ENCODE measurements at regions not wholly inside any gene's neighbourhood (a gene's known extent, or its start where the extent isn't known, plus 50 kb on each side); places are given as distances from the start of the nearest gene placed in this dataset.

- TF ChIP-seq E2F6 (IDR thresholded peaks at IDR 0.05; ENCODE audit: borderline replicate concordance in 1 of 2, extremely low read depth in 1 of 2, insufficient read depth in 1 of 2, insufficient read length in 1 of 2, low read depth in 1 of 2, low read length in 1 of 2, poor library complexity in 1 of 2, severe bottlenecking in 1 of 2) (no peak), KAT2B (IDR thresholded peaks at IDR 0.05; ENCODE audit: low read depth, low read length) (no peak), PBX2 (CRISPR knock-in tag; IDR thresholded peaks at IDR 0.05; ENCODE audit: low read depth) (no peak), PBX2 (tag; conservative IDR thresholded peaks at IDR 0.05; ENCODE audit: low read depth) (no peak)
Measured at GRCh38 chr3:18641916-18642315, 216.8 kb upstream of the SATB1 start (continued).

GRCh38 chr3:18635215-18635614 is 210.1 kb upstream of the SATB1 start:
- 0% methylated on average over 3 of the region's 3 CpGs for WGBS (ENCODE audit: insufficient coverage, low coverage, missing lambda C conversion rate)
- no peak for TF ChIP-seq ZHX1 (conservative IDR thresholded peaks at IDR 0.05; ENCODE audit: low read length)
- no peak for TF ChIP-seq GTF2E2 (tag; IDR thresholded peaks at IDR 0.05)
- no peak for TF ChIP-seq ETS2 (tag; IDR thresholded peaks at IDR 0.05; ENCODE audit: borderline replicate concordance, poor library complexity, severe bottlenecking)
- TF ChIP-seq PRMT5 (CRISPR knock-in tag; IDR thresholded peaks at IDR 0.05), result no peak
- TF ChIP-seq HMG20A (CRISPR knock-in tag; conservative IDR thresholded peaks at IDR 0.05), result no peak
- TF ChIP-seq PRPF4 (IDR thresholded peaks at IDR 0.05; ENCODE audit: insufficient read depth, low read depth, low read length, poor library complexity, severe bottlenecking), result no peak
- TF ChIP-seq FUS (optimal IDR thresholded peaks at IDR 0.05; ENCODE audit: low read depth, low read length), result no peak
- no peak for TF ChIP-seq ZNF324 (CRISPR knock-in tag; IDR thresholded peaks at IDR 0.05)
- TF ChIP-seq GATAD2B (IDR thresholded peaks at IDR 0.05; ENCODE audit: borderline replicate concordance), result no peak
- no peak for TF ChIP-seq ATF4 (CRISPR knock-in tag; IDR thresholded peaks at IDR 0.05)

More at GRCh38 chr3:18635215-18635614, 210.1 kb upstream of the SATB1 start:
- no peaks in the 10 kb centered on the region for H3K4me1 ChIP-seq (replicated peaks in 1 of 2; ENCODE audit: control insufficient read depth in 2 of 2, insufficient read depth in 2 of 2, low read length in 2 of 2)
- H3K27ac ChIP-seq (ENCODE audit: extremely low read depth, low read depth, low read length), result no peak overlapping the region
- BruUV-seq (replicated peaks), result no TSS peak
- FAIRE-seq, result no peak
- H3K27me3 ChIP-seq (ENCODE audit: control insufficient read depth in 2 of 2, insufficient read depth in 2 of 2, low read length in 2 of 2), result no peaks in the 10 kb centered on the region
- no peak overlapping the region for H3K4me2 ChIP-seq (ENCODE audit: insufficient read depth, low read length)
- H3K4me3 ChIP-seq, result no peak overlapping the region
- H4K20me1 ChIP-seq (replicated peaks; ENCODE audit: control insufficient read depth, insufficient read depth, low read length), result no peaks in the 10 kb centered on the region
- DNase-seq (ENCODE audit: extremely low read depth in 1 of 4, low spot score in 3 of 4), result no peak
- CTCF ChIA-PET (ENCODE audit: low intra/inter-chr PET ratio), result no interaction called here
- H3K9ac ChIP-seq (ENCODE audit: insufficient read depth in 1 of 2, low read depth in 2 of 2, low read length in 2 of 2), result no peak overlapping the region
- no peaks in the 10 kb centered on the region for H3K36me3 ChIP-seq (ENCODE audit: control insufficient read depth, insufficient read depth, low read length)
- H3K79me2 ChIP-seq (ENCODE audit: control insufficient read depth, insufficient read depth, low read length), result no peaks in the 10 kb centered on the region
- no peak overlapping the region for H2AFZ ChIP-seq (ENCODE audit: low read depth, low read length)
- H3K9me3 ChIP-seq (replicated peaks; ENCODE audit: control insufficient read depth, insufficient read depth, low read depth, low read length), result no peaks in the 10 kb centered on the region
- no peaks in the 10 kb centered on the region for H3K9me1 ChIP-seq (ENCODE audit: control insufficient read depth, insufficient read depth, low read length)
- intact Hi-C loops (cut with micrococcal nuclease) (no loop called here), in situ Hi-C loops (cut with MboI) (no loop called here)
- ATAC-seq, result no peak
- POLR2A ChIA-PET, result no interaction called here

Measured in K562 (cell line).